ELF-1 (cell line): ENCODE measurements at regions not wholly inside any gene's neighbourhood (a gene's known extent, or its start where the extent isn't known, plus 50 kb on each side); places are given as distances from the start of the nearest gene placed in this dataset.
A peak's percentile ranks its signal among the peaks of the same experiment; 100 is the strongest.

ENCODE experiments used
- DNase-seq: peaks from one replicate; pipeline ENCODE4 v3.0.0-alpha.2; 2016; ENCODE audit warnings: low read depth, low spot score

GRCh38 chr13:21318891-21319532, 140.1 kb downstream of the ZDHHC20 start:
- peak; percentile 37 for DNase-seq

- no peak for DNase-seq
These were observed 139.0 kb downstream of the ZDHHC20 start for GRCh38 chr13:21319869-21320641.

- DNase-seq = no peak
These were observed 138.5 kb downstream of the ZDHHC20 start for GRCh38 chr13:21320642-21321034.

GRCh38 chr13:21321269-21321668, 137.8 kb downstream of the ZDHHC20 start:
- DNase-seq = no peak

GRCh38 chr13:21322327-21322965, 136.7 kb downstream of the ZDHHC20 start:
- DNase-seq = peak; percentile 40
